Peyer's patch (tissue), 4 donors: ENCODE measurements at regions not wholly inside any gene's neighbourhood (a gene's known extent, or its start where the extent isn't known, plus 50 kb on each side); places are given as distances from the start of the nearest gene placed in this dataset.

Experiments used
- POLR2A ChIP-seq, 2 donors: fragments of 450-650 bp; IDR thresholded peaks; one replicate each; pipeline ENCODE4 v1.5.1; 2017; ENCODE audit warnings: antibody characterized with exemption in 2 of 2, mild to moderate bottlenecking in 2 of 2, moderate library complexity in 2 of 2
- TF ChIP-seq, protein P1 (sequence below), 6 experiments: fragments of 450-650 bp in 4 of 6; fragments of 200-600 bp in 2 of 6; sonication (generic) in 1 of 6; IDR thresholded peaks; one replicate each; pipeline ENCODE4 v1.5.1; 2017 to 2019; ENCODE audit warnings: antibody characterized with exemption in 6 of 6, mild to moderate bottlenecking in 3 of 6, moderate library complexity in 1 of 6

DNA sequence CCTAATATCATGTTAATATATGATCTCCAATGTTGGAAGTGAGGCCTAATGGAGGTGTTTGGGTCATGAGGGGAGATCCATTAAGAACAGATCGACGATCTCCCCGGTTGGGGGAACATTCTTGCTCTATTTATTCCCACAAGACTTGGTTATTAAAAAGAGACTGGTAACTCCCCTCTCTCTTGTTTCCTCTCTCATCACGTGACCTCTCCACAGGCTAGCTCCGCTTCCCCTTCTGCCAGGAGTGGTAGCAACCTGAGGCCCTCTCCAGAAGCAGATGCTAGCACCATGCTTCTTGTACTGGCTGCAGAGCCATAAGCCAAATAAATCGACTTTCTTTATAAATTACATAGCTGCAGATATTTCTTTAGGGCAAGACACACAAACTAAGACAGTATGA lies 794.4 kb downstream of the MTRR start:
- TF ChIP-seq, protein P1, sequence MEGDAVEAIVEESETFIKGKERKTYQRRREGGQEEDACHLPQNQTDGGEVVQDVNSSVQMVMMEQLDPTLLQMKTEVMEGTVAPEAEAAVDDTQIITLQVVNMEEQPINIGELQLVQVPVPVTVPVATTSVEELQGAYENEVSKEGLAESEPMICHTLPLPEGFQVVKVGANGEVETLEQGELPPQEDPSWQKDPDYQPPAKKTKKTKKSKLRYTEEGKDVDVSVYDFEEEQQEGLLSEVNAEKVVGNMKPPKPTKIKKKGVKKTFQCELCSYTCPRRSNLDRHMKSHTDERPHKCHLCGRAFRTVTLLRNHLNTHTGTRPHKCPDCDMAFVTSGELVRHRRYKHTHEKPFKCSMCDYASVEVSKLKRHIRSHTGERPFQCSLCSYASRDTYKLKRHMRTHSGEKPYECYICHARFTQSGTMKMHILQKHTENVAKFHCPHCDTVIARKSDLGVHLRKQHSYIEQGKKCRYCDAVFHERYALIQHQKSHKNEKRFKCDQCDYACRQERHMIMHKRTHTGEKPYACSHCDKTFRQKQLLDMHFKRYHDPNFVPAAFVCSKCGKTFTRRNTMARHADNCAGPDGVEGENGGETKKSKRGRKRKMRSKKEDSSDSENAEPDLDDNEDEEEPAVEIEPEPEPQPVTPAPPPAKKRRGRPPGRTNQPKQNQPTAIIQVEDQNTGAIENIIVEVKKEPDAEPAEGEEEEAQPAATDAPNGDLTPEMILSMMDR (IDR thresholded peaks at IDR 0.05): no peak
- no peak for TF ChIP-seq POLR2A (IDR thresholded peaks at IDR 0.05)
